H1 (cell line): ENCODE measurements at regions not wholly inside any gene's neighbourhood (a gene's known extent, or its start where the extent isn't known, plus 50 kb on each side); places are given as distances from the start of the nearest gene placed in this dataset.
A peak's percentile ranks its signal among the peaks of the same experiment; 100 is the strongest.

ENCODE experiments used
- CTCF ChIA-PET: fragments of 300-600 bp; sonication (Branson Sonifier 250); formaldehyde crosslinking; loops from one replicate; lab custom pipeline; 2021; ENCODE audit not compliant: partially characterized antibody; lab: Charles Lee
- POLR2A ChIA-PET: fragments of 300-600 bp; sonication (Branson Sonifier 250); formaldehyde crosslinking; loops from one replicate; lab custom pipeline; 2021; ENCODE audit warnings: inconsistent platforms; ENCODE audit not compliant: partially characterized antibody; lab: Charles Lee
- DNase-seq, 2 experiments: peaks; one replicate each; pipeline versions ENCODE4 v3.0.0 to v3.0.0-alpha.2; 2010 to 2022; ENCODE audit warnings: low spot score in 2 of 2, low read depth in 1 of 2, mixed read lengths in 1 of 2
- FAIRE-seq: peaks from 2 replicates; lab custom pipeline; 2011; peaks lifted over from hg19 to GRCh38; lab: Jason Lieb, UNC
- H2AFZ ChIP-seq: 2 replicates; pipeline ENCODE4 v1.8.1; 2012; ENCODE audit warnings: low read length, inconsistent platforms
- H2AK5ac ChIP-seq: 2 replicates; pipeline ENCODE4 v1.6.1; 2013; ENCODE audit warnings: low read depth, low read length
- H2BK120ac ChIP-seq: replicated peaks from 2 replicates; pipeline ENCODE3; 2013; ENCODE audit warnings: low read depth, low read length, inconsistent platforms
- H2BK12ac ChIP-seq: 2 replicates; pipeline ENCODE4 v1.6.1; 2013; ENCODE audit warnings: low read depth, low read length
- H2BK15ac ChIP-seq: 2 replicates; pipeline ENCODE4 v1.6.1; 2013; ENCODE audit warnings: low read length
- H2BK20ac ChIP-seq: 2 replicates; pipeline ENCODE4 v1.6.1; 2013; ENCODE audit warnings: low read length
- H2BK5ac ChIP-seq: 2 replicates; pipeline ENCODE4 v1.6.1; 2013; ENCODE audit warnings: low read depth, low read length
- H3K14ac ChIP-seq: 2 replicates; pipeline ENCODE4 v1.6.1; 2013; ENCODE audit warnings: inconsistent platforms; ENCODE audit not compliant: insufficient read length
- H3K18ac ChIP-seq: 2 replicates; pipeline ENCODE4 v1.6.1; 2013; ENCODE audit warnings: low read length; ENCODE audit errors: extremely low read depth
- H3K23ac ChIP-seq: 2 replicates; pipeline ENCODE4 v1.6.1; 2013; ENCODE audit warnings: inconsistent platforms; ENCODE audit not compliant: insufficient read length
- H3K23me2 ChIP-seq: 2 replicates; pipeline ENCODE4 v1.6.1; 2013; ENCODE audit warnings: low read depth, low read length
- H3K27ac ChIP-seq: 2 replicates; pipeline ENCODE4 v1.6.1; 2011; ENCODE audit warnings: low read depth, low read length, inconsistent platforms
- H3K27me3 ChIP-seq, 4 experiments: replicated peaks in 1 of 4; 1 replicate in 1 of 4; 2 replicates in 3 of 4; pipeline versions ENCODE4 v1.6.1 to v1.8.1; 2011 to 2013; ENCODE audit warnings: low read length in 3 of 4, mild to moderate bottlenecking in 3 of 4, inconsistent platforms in 2 of 4, mixed read lengths in 2 of 4, moderate library complexity in 1 of 4; ENCODE audit not compliant: control insufficient read depth in 3 of 4, insufficient read depth in 3 of 4; ENCODE audit errors: extremely low read depth in 1 of 4
- H3K36me3 ChIP-seq, 4 experiments: 2 replicates each; pipeline versions ENCODE4 v1.6.1 to v1.8.1; 2011 to 2013; ENCODE audit warnings: mild to moderate bottlenecking in 4 of 4, low read length in 3 of 4, moderate library complexity in 2 of 4, control low read depth in 1 of 4, inconsistent platforms in 1 of 4; ENCODE audit not compliant: insufficient read depth in 4 of 4, control insufficient read depth in 2 of 4
- H3K4ac ChIP-seq: replicated peaks from 2 replicates; pipeline ENCODE3; 2013; ENCODE audit warnings: low read length, low read depth, mixed read lengths, inconsistent platforms; ENCODE audit not compliant: insufficient read length
- H3K4me1 ChIP-seq, 4 experiments: replicated peaks in 1 of 4; 1 replicate in 1 of 4; 2 replicates in 3 of 4; pipeline versions ENCODE4 v1.6.1 to v1.8.1; 2011 to 2013; ENCODE audit warnings: low read length in 3 of 4, inconsistent platforms in 2 of 4, mixed read lengths in 1 of 4; ENCODE audit not compliant: insufficient read depth in 4 of 4, control insufficient read depth in 3 of 4
- H3K4me2 ChIP-seq, 2 experiments: 2 replicates each; pipeline versions ENCODE4 v1.6.1 to v1.8.1; 2011 to 2013; ENCODE audit warnings: low read depth in 2 of 2, low read length in 2 of 2, control low read depth in 1 of 2, inconsistent platforms in 1 of 2, mild to moderate bottlenecking in 1 of 2; ENCODE audit not compliant: insufficient read depth in 1 of 2
- H3K4me3 ChIP-seq, 4 experiments: fragments of 200-600, 300-600 bp in 1 of 4; sonication (generic), shearing (Covaris generic), sonication (Bioruptor Twin) in 1 of 4; 2 replicates each; pipeline versions ENCODE4 v1.5.1 to v1.8.1; 2011 to 2016; ENCODE audit warnings: low read length in 4 of 4, low read depth in 3 of 4, control low read depth in 2 of 4, inconsistent platforms in 2 of 4, mild to moderate bottlenecking in 2 of 4, mixed read lengths in 1 of 4, moderate library complexity in 1 of 4; ENCODE audit not compliant: insufficient read depth in 2 of 4; ENCODE audit errors: extremely low read depth in 1 of 4
- H3K56ac ChIP-seq: replicated peaks from 2 replicates; pipeline ENCODE3; 2013; ENCODE audit warnings: low read depth, mild to moderate bottlenecking, mixed read lengths, low read length, inconsistent platforms; ENCODE audit not compliant: insufficient read length
- H3K79me1 ChIP-seq: 2 replicates; pipeline ENCODE4 v1.6.1; 2013; ENCODE audit warnings: low read depth, low read length, control low read depth
- H3K79me2 ChIP-seq, 2 experiments: 2 replicates each; pipeline versions ENCODE4 v1.6.1 to v1.8.1; 2012 to 2013; ENCODE audit warnings: low read length in 2 of 2, mild to moderate bottlenecking in 2 of 2, inconsistent platforms in 1 of 2; ENCODE audit not compliant: insufficient read depth in 2 of 2, control insufficient read depth in 1 of 2
- H3K9ac ChIP-seq, 4 experiments: replicated peaks in 1 of 4; 1 replicate in 1 of 4; 2 replicates in 3 of 4; pipeline versions ENCODE4 v1.6.1 to v1.8.1; 2011 to 2013; ENCODE audit warnings: low read depth in 3 of 4, low read length in 3 of 4, control low read depth in 2 of 4, mild to moderate bottlenecking in 2 of 4, moderate library complexity in 2 of 4, inconsistent platforms in 1 of 4; ENCODE audit errors: extremely low read depth in 1 of 4
- H3K9me3 ChIP-seq, 2 experiments: 2 replicates each; pipeline versions ENCODE4 v1.6.1 to v1.8.1; 2012 to 2013; ENCODE audit warnings: mild to moderate bottlenecking in 2 of 2, moderate library complexity in 2 of 2, control low read depth in 1 of 2, inconsistent platforms in 1 of 2, low read depth in 1 of 2, low read length in 1 of 2, mixed read lengths in 1 of 2; ENCODE audit not compliant: insufficient read depth in 2 of 2
- H4K20me1 ChIP-seq, 2 experiments: replicated peaks in 1 of 2; 2 replicates each; pipeline versions ENCODE3 to v1.8.1; 2011 to 2013; ENCODE audit warnings: inconsistent platforms in 2 of 2, low read length in 2 of 2, mild to moderate bottlenecking in 1 of 2; ENCODE audit not compliant: insufficient read depth in 2 of 2, control insufficient read depth in 1 of 2
- H4K5ac ChIP-seq: 2 replicates; pipeline ENCODE4 v1.6.1; 2013; ENCODE audit warnings: low read length, low read depth, mixed read lengths, inconsistent platforms; ENCODE audit not compliant: insufficient read length
- H4K8ac ChIP-seq: 2 replicates; pipeline ENCODE4 v1.8.0; 2013; ENCODE audit warnings: mild to moderate bottlenecking, moderate library complexity, low read length, inconsistent platforms; ENCODE audit not compliant: insufficient read depth; ENCODE audit errors: extremely low read depth
- H4K91ac ChIP-seq: replicated peaks from 2 replicates; pipeline ENCODE3; 2013; ENCODE audit warnings: low read length, mixed read lengths, inconsistent platforms; ENCODE audit not compliant: insufficient read length
- BRCA1 ChIP-seq: IDR thresholded peaks from 2 replicates; pipeline ENCODE4 v1.6.1; 2012; ENCODE audit warnings: low read depth, low read length, improper control_type of control experiment
- EP300 ChIP-seq, 2 experiments: IDR thresholded peaks; 1 replicate in 1 of 2; 2 replicates in 1 of 2; pipeline ENCODE4 v1.6.1; 2011 to 2012; ENCODE audit warnings: low read depth in 2 of 2, low read length in 2 of 2, mild to moderate bottlenecking in 2 of 2, borderline replicate concordance in 1 of 2, inconsistent platforms in 1 of 2, moderate library complexity in 1 of 2
- NANOG ChIP-seq: IDR thresholded peaks from 2 replicates; pipeline ENCODE4 v1.6.1; 2011; ENCODE audit warnings: low read length, low read depth, mild to moderate bottlenecking, inconsistent platforms; ENCODE audit not compliant: insufficient read depth, poor library complexity, severe bottlenecking
- SIRT6 ChIP-seq: IDR thresholded peaks from one replicate; pipeline ENCODE4 v1.7.1; 2012; ENCODE audit warnings: low read length, inconsistent platforms
- YY1 ChIP-seq: IDR thresholded peaks from 2 replicates; pipeline ENCODE4 v1.6.1; 2011; ENCODE audit warnings: low read depth, mild to moderate bottlenecking, low read length
- whole genome bisulfite sequencing, 2 experiments: shearing (Covaris generic) in 1 of 2; methylation state at CpG; one replicate each; pipeline versions ENCODE4 v1.1.6 to v1.1.7; 2013 to 2015; ENCODE audit warnings: low lambda C conversion rate in 2 of 2, mixed read lengths in 2 of 2, inconsistent platforms in 1 of 2, low coverage in 1 of 2, missing lambda C conversion rate in 1 of 2; ENCODE audit not compliant: insufficient replicate concordance in 2 of 2, insufficient coverage in 1 of 2, insufficient read length in 1 of 2; ENCODE audit errors: extremely low coverage in 1 of 2, missing lambda C conversion rate in 1 of 2; 5-methylcytosine and 5-hydroxymethylcytosine counted together

- Histone ChIP-seq H3K79me1 (no peaks in the 10 kb centered on the region), H4K5ac (no peak overlapping the region), H2AFZ (peak overlapping the region; percentile 22), H4K91ac (no peak overlapping the region), H3K9ac (no peak overlapping the region), H3K79me2 (no peaks in the 10 kb centered on the region), H2BK20ac (no peak overlapping the region), H3K4me2 (no peak overlapping the region), H3K18ac (no peak overlapping the region), H2BK12ac (no peak overlapping the region; the same call in 1 of the 2 replicates), H3K27ac (0 out of 2 replicates have a peak overlapping the region, but pooled peaks have one; percentile 6), H3K27me3 (no peaks in the 10 kb centered on the region), H3K4ac (no peak overlapping the region), H3K23me2 (no peaks in the 10 kb centered on the region; the same call in 1 of the 2 replicates), H4K8ac (peak overlapping the region; percentile 36; the same call in 1 of the 2 replicates), H3K4me3 (no peak overlapping the region), H3K23ac (no peak overlapping the region), H2BK15ac (no peak overlapping the region), H3K4me1 (peaks cover 0 to 8% (median 3%) of the 10 kb centered on the region in 4 experiments; a peak in 4 of 7 replicates), H3K36me3 (no peaks in the 10 kb centered on the region), H3K14ac (no peak overlapping the region), H4K20me1 (no peaks in the 10 kb centered on the region), H3K56ac (no peak overlapping the region), H3K9me3 (no peaks in the 10 kb centered on the region), H2BK5ac (no peak overlapping the region), H2BK120ac (no peak overlapping the region), H2AK5ac (no peak overlapping the region)
- TF ChIP-seq EP300 (IDR thresholded peaks at IDR 0.05; ENCODE audit: borderline replicate concordance in 1 of 2, low read depth in 2 of 2, low read length in 2 of 2) (no peak), NANOG (no peak), SIRT6 (no peak), BRCA1 (no peak), YY1 (no peak)
- peak in 1 of 2 experiments; percentile 21 for DNase-seq
- POLR2A ChIA-PET, result interaction anchor here (0.6 kb wide), 1 partner anchor 11 kb away, joined by 5 read pairs; no protein-coding TSS in a partner anchor
- WGBS, 2 experiments, result 81% methylated on average over 6 of the region's 6 CpGs; no CpG with 5 or more reads in 1 of the 2 experiments
- CTCF ChIA-PET, result interaction anchor here (0.6 to 4.0 kb wide), 9 partner anchors 12 to 221 kb away, joined by 3 to 15 read pairs (median 5); no protein-coding TSS in a partner anchor
- no peak for FAIRE-seq
These were observed 149.1 kb downstream of the FCRL5 start for GRCh38 chr1:157403203-157403602.
